PC-9 (cell line): ENCODE measurements at regions not wholly inside any gene's neighbourhood (a gene's known extent, or its start where the extent isn't known, plus 50 kb on each side); places are given as distances from the start of the nearest gene placed in this dataset.

Source experiments
- BruUV-seq: library from RNA; stranded (reverse); fragments of 400-500 nt; replicated peaks from 2 replicates; lab custom pipeline; 2021; lab: Mats Ljungman, UMichigan
- CTCF ChIA-PET: fragments of 300-600 bp; sonication (Branson Sonifier 250); formaldehyde crosslinking; loops from one replicate; lab custom pipeline; 2022; ENCODE audit warnings: antibody characterized with exemption; lab: Charles Lee
- POLR2A ChIA-PET: fragments of 300-600 bp; sonication (Branson Sonifier 250); formaldehyde crosslinking; loops from one replicate; lab custom pipeline; 2022; ENCODE audit warnings: antibody characterized with exemption; ENCODE audit not compliant: unreplicated experiment; lab: Charles Lee
- DNase-seq, 2 experiments: peaks; one replicate each; pipeline versions ENCODE4 v3.0.0 to v3.0.0-alpha.2; 2015 to 2022; ENCODE audit warnings: mixed read lengths in 1 of 2
- H2AFZ ChIP-seq: fragments of 200-600 bp; sonication (generic); 2 replicates; pipeline ENCODE4 v1.8.1; 2017; ENCODE audit warnings: antibody characterized with exemption
- H3F3A ChIP-seq: fragments of 200-600 bp; sonication (generic); 2 replicates; pipeline ENCODE4 v1.8.1; 2017; ENCODE audit warnings: antibody characterized with exemption, mild to moderate bottlenecking, low read depth; ENCODE audit not compliant: insufficient read depth
- H3K27ac ChIP-seq: fragments of 200-600 bp; sonication (generic); 2 replicates; pipeline ENCODE4 v1.6.1; 2016; ENCODE audit warnings: mixed run types
- H3K27me3 ChIP-seq: fragments of 200-600 bp; sonication (generic); 2 replicates; pipeline ENCODE4 v1.6.1; 2016; ENCODE audit warnings: low read depth, mixed run types; ENCODE audit not compliant: insufficient read depth
- H3K36me3 ChIP-seq: fragments of 200-600 bp; sonication (generic); 2 replicates; pipeline ENCODE4 v1.6.1; 2016; ENCODE audit warnings: low read depth, mixed run types
- H3K4me1 ChIP-seq: fragments of 200-600 bp; sonication (generic); replicated peaks from 2 replicates; pipeline ENCODE4 v1.6.1; 2016; ENCODE audit warnings: mixed run types; ENCODE audit not compliant: insufficient read depth
- H3K4me2 ChIP-seq: fragments of 200-600 bp; sonication (generic); 2 replicates; pipeline ENCODE4 v1.6.1; 2017; ENCODE audit warnings: mixed run types
- H3K4me3 ChIP-seq: fragments of 200-600 bp; sonication (generic); 2 replicates; pipeline ENCODE4 v1.6.1; 2016; ENCODE audit warnings: mixed run types
- H3K79me2 ChIP-seq: fragments of 200-600 bp; sonication (generic); 2 replicates; pipeline ENCODE4 v1.6.1; 2017; ENCODE audit warnings: low read depth, mixed run types
- H3K9me2 ChIP-seq: fragments of 200-600 bp; sonication (generic); 2 replicates; pipeline ENCODE4 v1.8.1; 2017; ENCODE audit warnings: mild to moderate bottlenecking; ENCODE audit not compliant: insufficient read depth
- H3K9me3 ChIP-seq: fragments of 200-600 bp; sonication (generic); 2 replicates; pipeline ENCODE4 v1.8.1; 2016; ENCODE audit warnings: low read depth; ENCODE audit not compliant: insufficient read depth
- H4K20me1 ChIP-seq: fragments of 200-600 bp; sonication (generic); 2 replicates; pipeline ENCODE4 v1.8.1; 2017; ENCODE audit not compliant: insufficient read depth
- CTCF ChIP-seq: fragments of 200-600 bp; sonication (generic); conservative IDR thresholded peaks from 2 replicates; pipeline ENCODE4 v1.6.1; 2017; ENCODE audit warnings: mixed run types, antibody characterized with exemption, mild to moderate bottlenecking, moderate library complexity
- EZH2 ChIP-seq: fragments of 200-600 bp; sonication (generic); IDR thresholded peaks from 2 replicates; pipeline ENCODE4 v1.8.0; 2017; ENCODE audit warnings: antibody characterized with exemption, low read depth
- intact Hi-C: fragments of 100-400 bp; cut with micrococcal nuclease; formaldehyde crosslinking; loops from one replicate; pipeline ENCODE4 v1.10.0; 2022; ENCODE audit not compliant: unreplicated experiment

GRCh38 chr3:68033867-68034266, 379.5 kb upstream of the SUCLG2 start:
- H3K27me3 ChIP-seq: no peaks in the 10 kb centered on the region
- POLR2A ChIA-PET: no interaction called here
- no peak overlapping the region for H2AFZ ChIP-seq
- TF ChIP-seq CTCF (no peak), EZH2 (no peak)
- H4K20me1 ChIP-seq: no peaks in the 10 kb centered on the region
- no peak overlapping the region for H3K4me2 ChIP-seq
- no peaks in the 10 kb centered on the region for H3K4me1 ChIP-seq
- no peaks in the 10 kb centered on the region for H3K36me3 ChIP-seq
- H3K27ac ChIP-seq: no peak overlapping the region
- H3F3A ChIP-seq: no peaks in the 10 kb centered on the region
- H3K9me2 ChIP-seq: no peaks in the 10 kb centered on the region
- no peaks in the 10 kb centered on the region for H3K9me3 ChIP-seq
- no peaks in the 10 kb centered on the region for H3K79me2 ChIP-seq
- H3K4me3 ChIP-seq: no peak overlapping the region
- CTCF ChIA-PET: no interaction called here
- intact Hi-C loops: no loop called here
- DNase-seq: no peak
- BruUV-seq: no TSS peak

GRCh38 chr3:68032209-68032608, 377.8 kb upstream of the SUCLG2 start:
- no peaks in the 10 kb centered on the region for H3K9me2 ChIP-seq
- no peaks in the 10 kb centered on the region for H3K79me2 ChIP-seq
- H3K4me2 ChIP-seq: no peak overlapping the region
- no peak for DNase-seq
- H3K27ac ChIP-seq: no peak overlapping the region
- H2AFZ ChIP-seq: no peak overlapping the region
- no peaks in the 10 kb centered on the region for H3K36me3 ChIP-seq
- H3F3A ChIP-seq: no peaks in the 10 kb centered on the region
- no TSS peak for BruUV-seq
- no peaks in the 10 kb centered on the region for H3K4me1 ChIP-seq
- no peak overlapping the region for H3K4me3 ChIP-seq
- no peaks in the 10 kb centered on the region for H3K9me3 ChIP-seq
- POLR2A ChIA-PET: no interaction called here
- H3K27me3 ChIP-seq: no peaks in the 10 kb centered on the region
- no peaks in the 10 kb centered on the region for H4K20me1 ChIP-seq
- intact Hi-C loops: no loop called here
- TF ChIP-seq EZH2 (no peak), CTCF (no peak)
- CTCF ChIA-PET: no interaction called here

GRCh38 chr3:68025189-68025588, 370.8 kb upstream of the SUCLG2 start:
- no peak overlapping the region for H3K27ac ChIP-seq
- no peaks in the 10 kb centered on the region for H3K36me3 ChIP-seq
- intact Hi-C loops: no loop called here
- no peak overlapping the region for H3K4me3 ChIP-seq
- no peak overlapping the region for H2AFZ ChIP-seq
- ChIA-PET CTCF (no interaction called here), POLR2A (no interaction called here)
- no peaks in the 10 kb centered on the region for H3F3A ChIP-seq
- no peak for TF ChIP-seq CTCF
- no peak for TF ChIP-seq EZH2
- no peaks in the 10 kb centered on the region for H3K9me2 ChIP-seq
- H3K79me2 ChIP-seq: no peaks in the 10 kb centered on the region
- H3K4me2 ChIP-seq: no peak overlapping the region
- no peaks in the 10 kb centered on the region for H4K20me1 ChIP-seq
- no peak for DNase-seq
- no peaks in the 10 kb centered on the region for H3K9me3 ChIP-seq
- H3K4me1 ChIP-seq: no peaks in the 10 kb centered on the region
- BruUV-seq: no TSS peak
- H3K27me3 ChIP-seq: no peaks in the 10 kb centered on the region
